GM12873 (cell line): ENCODE measurements at regions not wholly inside any gene's neighbourhood (a gene's known extent, or its start where the extent isn't known, plus 50 kb on each side); places are given as distances from the start of the nearest gene placed in this dataset.

ENCODE experiments used
- CTCF ChIP-seq: IDR thresholded peaks from 2 replicates; pipeline ENCODE4 v1.5.1; 2012; ENCODE audit warnings: low read depth, mild to moderate bottlenecking, moderate library complexity, low read length, control low read depth; ENCODE audit not compliant: insufficient read depth; ENCODE audit errors: missing control alignments

GRCh38 chr15:97189162-97189780 is 771.2 kb upstream of the ARRDC4 start:
- TF ChIP-seq CTCF = no peak

GRCh38 chr15:97194750-97195149 is 765.8 kb upstream of the ARRDC4 start:
- no peak for TF ChIP-seq CTCF

GRCh38 chr15:97196048-97197014 is 764.2 kb upstream of the ARRDC4 start:
- no peak for TF ChIP-seq CTCF

- no peak for TF ChIP-seq CTCF
Measured at GRCh38 chr15:97199393-97200051, 761.0 kb upstream of the ARRDC4 start.

GRCh38 chr15:97200161-97200560 is 760.3 kb upstream of the ARRDC4 start:
- TF ChIP-seq CTCF = no peak

- no peak for TF ChIP-seq CTCF
Measured at GRCh38 chr15:97210277-97210676, 750.2 kb upstream of the ARRDC4 start.

- no peak for TF ChIP-seq CTCF
Measured at GRCh38 chr15:97215629-97216028, 744.9 kb upstream of the ARRDC4 start.
